ENCODE measurements at regions not wholly inside any gene's neighbourhood (a gene's known extent, or its start where the extent isn't known, plus 50 kb on each side); places are given as distances from the start of the nearest gene placed in this dataset.

GRCh38 chr12:25659621-25660020 lies 106.5 kb upstream of the LMNTD1 start:
- TF ChIP-seq CTCF (IDR thresholded peaks at IDR 0.05 in 4 of 5, conservative IDR thresholded peaks at IDR 0.05 in 1 of 5) = no peak
- no peak for TF ChIP-seq POLR2A (IDR thresholded peaks at IDR 0.05)

Data from gastrocnemius medialis (tissue), 4 donors.